ENCODE measurements at regions not wholly inside any gene's neighbourhood (a gene's known extent, or its start where the extent isn't known, plus 50 kb on each side); places are given as distances from the start of the nearest gene placed in this dataset.

- TF ChIP-seq CTCF (conservative IDR thresholded peaks at IDR 0.05; ENCODE audit: low read length) (no peak), EZH2phosphoT487 (IDR thresholded peaks at IDR 0.05; ENCODE audit: borderline replicate concordance, low read depth, low read length) (no peak)
These were observed 274.2 kb downstream of the ETNK1 start for GRCh38 chr12:22899184-22899583.
